ENCODE measurements at regions not wholly inside any gene's neighbourhood (a gene's known extent, or its start where the extent isn't known, plus 50 kb on each side); places are given as distances from the start of the nearest gene placed in this dataset.

GRCh38 chr4:136850446-136850845 lies 681.8 kb downstream of the PCDH18 start (continued):
- no peak for TF ChIP-seq ZNF561 (tag by site-specific recombination; IDR thresholded peaks at IDR 0.05; ENCODE audit: borderline replicate concordance)

GRCh38 chr4:136847881-136848621 lies 684.2 kb downstream of the PCDH18 start:
- CTCF ChIA-PET = no interaction called here
- no peak overlapping the region for H3K4me3 ChIP-seq (ENCODE audit: low read depth, low read length)

GRCh38 chr4:136841526-136841925 lies 690.8 kb downstream of the PCDH18 start:
- ChIA-PET CTCF (no interaction called here), POLR2A (no interaction called here)
- H3K36me3 ChIP-seq (ENCODE audit: control insufficient read depth in 2 of 2, insufficient read depth in 1 of 2, low read length in 2 of 2) = no peaks in the 10 kb centered on the region
- no peaks in the 10 kb centered on the region for H3K4me1 ChIP-seq (ENCODE audit: control insufficient read depth, insufficient read depth, low read length)
- no peak overlapping the region for H3K4me3 ChIP-seq (ENCODE audit: low read depth, low read length)
- no peak overlapping the region for H3K27ac ChIP-seq (ENCODE audit: extremely low read depth, low read depth, low read length)
- no peaks in the 10 kb centered on the region for H3K9me3 ChIP-seq (ENCODE audit: control insufficient read depth, insufficient read depth, low read depth, low read length)
- TF ChIP-seq ZNF280D (tag by site-specific recombination; IDR thresholded peaks at IDR 0.05) (no peak), ZNF221 (tag by site-specific recombination; IDR thresholded peaks at IDR 0.05; ENCODE audit: borderline replicate concordance) (no peak), ZNF580 (tag by site-specific recombination; IDR thresholded peaks at IDR 0.05) (no peak), ZXDB (tag by site-specific recombination; IDR thresholded peaks at IDR 0.05) (no peak), IKZF3 (tag by site-specific recombination; IDR thresholded peaks at IDR 0.05) (no peak), SP7 (tag by site-specific recombination; IDR thresholded peaks at IDR 0.05) (no peak), ZNF513 (tag by site-specific recombination; IDR thresholded peaks at IDR 0.05) (no peak), ZNF132 (tag by site-specific recombination; IDR thresholded peaks at IDR 0.05; ENCODE audit: borderline replicate concordance) (no peak), ZNF169 (tag by site-specific recombination; IDR thresholded peaks at IDR 0.05) (no peak), OVOL3 (tag by site-specific recombination; IDR thresholded peaks at IDR 0.05) (no peak), ZBTB6 (tag by site-specific recombination; IDR thresholded peaks at IDR 0.05) (no peak), HIC1 (tag by site-specific recombination; IDR thresholded peaks at IDR 0.05) (no peak), ZNF23 (tag by site-specific recombination; IDR thresholded peaks at IDR 0.05; ENCODE audit: borderline replicate concordance) (no peak), ZNF366 (tag by site-specific recombination; conservative IDR thresholded peaks at IDR 0.05) (no peak), ZSCAN16 (tag by site-specific recombination; IDR thresholded peaks at IDR 0.05) (no peak)

More at GRCh38 chr4:136847881-136848621, 684.2 kb downstream of the PCDH18 start:
- POLR2A ChIA-PET = no interaction called here
- Histone ChIP-seq H3K27ac (ENCODE audit: extremely low read depth, low read depth, low read length) (no peak overlapping the region), H3K9me3 (ENCODE audit: control insufficient read depth, insufficient read depth, low read depth, low read length) (no peaks in the 10 kb centered on the region), H3K4me1 (ENCODE audit: control insufficient read depth, insufficient read depth, low read length) (no peaks in the 10 kb centered on the region), H3K36me3 (ENCODE audit: control insufficient read depth in 2 of 2, insufficient read depth in 1 of 2, low read length in 2 of 2) (no peaks in the 10 kb centered on the region)
- TF ChIP-seq ZNF341 (tag by site-specific recombination; IDR thresholded peaks at IDR 0.05; ENCODE audit: low read depth) = no peak
- TF ChIP-seq ZNF37A (tag by site-specific recombination; IDR thresholded peaks at IDR 0.05) = no peak
- TF ChIP-seq ZNF202 (tag by site-specific recombination; IDR thresholded peaks at IDR 0.05; ENCODE audit: borderline replicate concordance) = no peak
- no peak for TF ChIP-seq TRIM28 (IDR thresholded peaks at IDR 0.05; ENCODE audit: borderline replicate concordance, low read length)
- no peak for TF ChIP-seq RBAK (tag by site-specific recombination; IDR thresholded peaks at IDR 0.05)
- TF ChIP-seq WT1 (tag by site-specific recombination; IDR thresholded peaks at IDR 0.05) = no peak
- TF ChIP-seq ZNF692 (tag by site-specific recombination; IDR thresholded peaks at IDR 0.05) = no peak
- TF ChIP-seq ZNF654 (tag by site-specific recombination; IDR thresholded peaks at IDR 0.05; ENCODE audit: low read depth) = no peak
- no peak for TF ChIP-seq ZNF138 (tag by site-specific recombination; IDR thresholded peaks at IDR 0.05; ENCODE audit: borderline replicate concordance)
